Prostate gland (tissue), 2 donors: ENCODE measurements at regions not wholly inside any gene's neighbourhood (a gene's known extent, or its start where the extent isn't known, plus 50 kb on each side); places are given as distances from the start of the nearest gene placed in this dataset.

Source experiments
- DNase-seq: peaks from one replicate; pipeline ENCODE4 v3.0.0-alpha.2; 2019; ENCODE audit warnings: low spot score
- H3K27ac ChIP-seq, 2 donors: fragments of 200-600 bp; sonication (generic); 2 replicates each; pipeline ENCODE4 v1.5.1; 2017 to 2019
- H3K27me3 ChIP-seq: fragments of 200-600 bp; sonication (generic); replicated peaks from 2 replicates; pipeline ENCODE4 v1.5.1; 2019; ENCODE audit not compliant: insufficient read depth
- H3K36me3 ChIP-seq, 2 donors: fragments of 200-600 bp; sonication (generic); 1 replicate in 1 of 2; 2 replicates in 1 of 2; pipeline versions ENCODE4 v1.5.1 to v1.8.1; 2017 to 2019
- H3K4me1 ChIP-seq: fragments of 200-600 bp; sonication (generic); replicated peaks from 2 replicates; pipeline ENCODE4 v1.5.1; 2019
- H3K4me3 ChIP-seq, 2 donors: fragments of 200-600 bp; sonication (generic); 2 replicates each; pipeline ENCODE4 v1.5.1; 2017 to 2019
- H3K9me3 ChIP-seq: fragments of 200-600 bp; sonication (generic); 2 replicates; pipeline ENCODE4 v1.5.1; 2017
- CTCF ChIP-seq, 4 experiments: fragments of 200-600 bp in 2 of 4; fragments of 450-650 bp in 2 of 4; sonication (generic) in 2 of 4; IDR thresholded peaks; 1 replicate in 3 of 4; 2 replicates in 1 of 4; pipeline ENCODE4 v1.5.1; 2016 to 2019; ENCODE audit warnings: antibody characterized with exemption in 4 of 4, mild to moderate bottlenecking in 2 of 4, moderate library complexity in 2 of 4
- POLR2A ChIP-seq: fragments of 450-650 bp; IDR thresholded peaks from one replicate; pipeline ENCODE4 v1.6.1; 2016; ENCODE audit warnings: antibody characterized with exemption, mild to moderate bottlenecking
- POLR2AphosphoS5 ChIP-seq: sonication (generic); formaldehyde crosslinking; IDR thresholded peaks from one replicate; pipeline ENCODE4 v1.6.1; 2017; ENCODE audit warnings: antibody characterized with exemption
- WGBS: methylation state at CpG from one replicate; pipeline ENCODE4 v1.1.5; 2018; 5-methylcytosine and 5-hydroxymethylcytosine counted together
- intact Hi-C: fragments of 100-400 bp; cut with DNase I; formaldehyde crosslinking; loops from one replicate; pipeline ENCODE4 v1.14.2; 2022

- TF ChIP-seq POLR2AphosphoS5 (peak; percentile 43), CTCF (IDR thresholded peaks at IDR 0.05) (no peak)
- Histone ChIP-seq H3K9me3 (no peaks in the 10 kb centered on the region), H3K36me3 (no peaks in the 10 kb centered on the region), H3K27me3 (no peaks in the 10 kb centered on the region), H3K27ac (no peak overlapping the region), H3K4me3 (no peak overlapping the region), H3K4me1 (peaks cover 14% of the 10 kb centered on the region)
- intact Hi-C loops = loop anchor here (10.0 kb wide), 5 partner anchors 97 to 487 kb away; no protein-coding TSS in a partner anchor
- WGBS = 60% methylated on average over 5 of the region's 5 CpGs
- peak; percentile 19 for DNase-seq
Observed at GRCh38 chr3:72441284-72441994, 406.8 kb downstream of the SHQ1 start.

- no peak for TF ChIP-seq POLR2AphosphoS5
- no peak for TF ChIP-seq POLR2A
- no peak for TF ChIP-seq CTCF (IDR thresholded peaks at IDR 0.05)
- no peak overlapping the region for H3K27ac ChIP-seq
- WGBS = 79% methylated on average over 4 of the region's 4 CpGs
- no peaks in the 10 kb centered on the region for H3K36me3 ChIP-seq
- intact Hi-C loops = loop anchor here (10.0 kb wide), 5 partner anchors 96 to 486 kb away; no protein-coding TSS in a partner anchor
- H3K27me3 ChIP-seq = no peaks in the 10 kb centered on the region
- no peak for DNase-seq
- H3K9me3 ChIP-seq = no peaks in the 10 kb centered on the region
- H3K4me1 ChIP-seq = peaks cover 14% of the 10 kb centered on the region
- no peak overlapping the region for H3K4me3 ChIP-seq
Observed at GRCh38 chr3:72440491-72440890, 407.8 kb downstream of the SHQ1 start.

GRCh38 chr3:72439321-72440183 is 408.7 kb downstream of the SHQ1 start:
- Histone ChIP-seq H3K4me3 (no peak overlapping the region), H3K27me3 (no peaks in the 10 kb centered on the region), H3K36me3 (no peaks in the 10 kb centered on the region), H3K4me1 (peaks cover 14% of the 10 kb centered on the region), H3K9me3 (no peaks in the 10 kb centered on the region), H3K27ac (no peak overlapping the region)
- WGBS = 52% methylated on average over 5 of the region's 5 CpGs
- TF ChIP-seq CTCF (IDR thresholded peaks at IDR 0.05) (no peak), POLR2A (no peak)
- intact Hi-C loops = loop anchor here (10.0 kb wide), 5 partner anchors 95 to 485 kb away; no protein-coding TSS in a partner anchor
- DNase-seq = no peak

- no peaks in the 10 kb centered on the region for H3K27me3 ChIP-seq
- no peaks in the 10 kb centered on the region for H3K36me3 ChIP-seq
- H3K4me1 ChIP-seq = peaks cover 20% of the 10 kb centered on the region
- no peak for TF ChIP-seq POLR2A
- TF ChIP-seq POLR2AphosphoS5 = no peak
- TF ChIP-seq CTCF (IDR thresholded peaks at IDR 0.05) = no peak
- no peaks in the 10 kb centered on the region for H3K9me3 ChIP-seq
- no peak overlapping the region for H3K27ac ChIP-seq
- DNase-seq = no peak
- WGBS = 83% methylated on average over 5 of the region's 5 CpGs
- intact Hi-C loops = no loop called here
- H3K4me3 ChIP-seq = no peak overlapping the region
Observed at GRCh38 chr3:72437661-72438406, 410.4 kb downstream of the SHQ1 start.
